Fibroblast of the conjunctiva (primary cell): ENCODE measurements at regions not wholly inside any gene's neighbourhood (a gene's known extent, or its start where the extent isn't known, plus 50 kb on each side); places are given as distances from the start of the nearest gene placed in this dataset.

Experiments used
- DNase-seq: peaks from one replicate; pipeline ENCODE4 v3.0.0-alpha.2; 2010; ENCODE audit warnings: low read depth

GRCh38 chr3:83895892-83896291 lies 1062.9 kb upstream of the CADM2 start:
- no peak for DNase-seq

- no peak for DNase-seq
Observed at GRCh38 chr3:83902787-83903533, 1055.8 kb upstream of the CADM2 start.

GRCh38 chr3:83913381-83913780 lies 1045.4 kb upstream of the CADM2 start:
- DNase-seq: no peak

- no peak for DNase-seq
Observed at GRCh38 chr3:83926291-83926690, 1032.5 kb upstream of the CADM2 start.

- peak; percentile 9 for DNase-seq
Observed at GRCh38 chr3:83928391-83928790, 1030.4 kb upstream of the CADM2 start.

GRCh38 chr3:83928903-83929302 lies 1029.9 kb upstream of the CADM2 start:
- DNase-seq: no peak

- DNase-seq: no peak
Observed at GRCh38 chr3:83934192-83935021, 1024.4 kb upstream of the CADM2 start.

- no peak for DNase-seq
Observed at GRCh38 chr3:83938491-83938890, 1020.3 kb upstream of the CADM2 start.

GRCh38 chr3:83941990-83942745 lies 1016.6 kb upstream of the CADM2 start:
- no peak for DNase-seq

- no peak for DNase-seq
Observed at GRCh38 chr3:83946049-83946448, 1012.7 kb upstream of the CADM2 start.

- DNase-seq: no peak
Observed at GRCh38 chr3:83946554-83946953, 1012.2 kb upstream of the CADM2 start.

- peak; percentile 4 for DNase-seq
Observed at GRCh38 chr3:83948771-83949170, 1010.0 kb upstream of the CADM2 start.

GRCh38 chr3:83953417-83954089 lies 1005.2 kb upstream of the CADM2 start:
- no peak for DNase-seq

- no peak for DNase-seq
Observed at GRCh38 chr3:83956431-83956830, 1002.4 kb upstream of the CADM2 start.

- no peak for DNase-seq
Observed at GRCh38 chr3:83968356-83968755, 990.4 kb upstream of the CADM2 start.

- no peak for DNase-seq
Observed at GRCh38 chr3:83971666-83972065, 987.1 kb upstream of the CADM2 start.

GRCh38 chr3:84008623-84009022 lies 950.2 kb upstream of the CADM2 start:
- DNase-seq: no peak

GRCh38 chr3:84023842-84024241 lies 934.9 kb upstream of the CADM2 start:
- DNase-seq: no peak

GRCh38 chr3:84039099-84039498 lies 919.7 kb upstream of the CADM2 start:
- no peak for DNase-seq

- DNase-seq: no peak
Observed at GRCh38 chr3:84042399-84043106, 916.2 kb upstream of the CADM2 start.

GRCh38 chr3:84066915-84067314 lies 891.9 kb upstream of the CADM2 start:
- DNase-seq: no peak
